NCI-H345 treated with DMSO at 0.1 percent for 48 hours (cell line): ENCODE measurements at regions not wholly inside any gene's neighbourhood (a gene's known extent, or its start where the extent isn't known, plus 50 kb on each side); places are given as distances from the start of the nearest gene placed in this dataset.

Experiments used
- DNase-seq: peaks from one replicate; lab custom pipeline; 2025; ENCODE audit not compliant: unreplicated experiment; lab: John Stamatoyannopoulos, UW

GRCh38 chr3:29227307-29227706, 53.6 kb upstream of the RBMS3 start:
- no peak for DNase-seq
